HG03520 (cell line): ENCODE measurements at regions not wholly inside any gene's neighbourhood (a gene's known extent, or its start where the extent isn't known, plus 50 kb on each side); places are given as distances from the start of the nearest gene placed in this dataset.

ENCODE experiments used
- ATAC-seq: cut with Tn5 transposase; IDR thresholded peaks from one replicate; pipeline ENCODE4 v1.9.1; 2021; ENCODE audit warnings: mild to moderate bottlenecking, moderate library complexity; ENCODE audit not compliant: unreplicated experiment

- ATAC-seq = no peak
Observed at GRCh38 chr4:181582595-181582994, 660.6 kb upstream of the TENM3 start.

- no peak for ATAC-seq
Observed at GRCh38 chr4:181588733-181589302, 654.4 kb upstream of the TENM3 start.

- ATAC-seq = no peak
Observed at GRCh38 chr4:181592221-181592745, 650.9 kb upstream of the TENM3 start.

GRCh38 chr4:181593703-181594102 is 649.5 kb upstream of the TENM3 start:
- no peak for ATAC-seq

GRCh38 chr4:181594188-181594587 is 649.0 kb upstream of the TENM3 start:
- no peak for ATAC-seq

- no peak for ATAC-seq
Observed at GRCh38 chr4:181595716-181596115, 647.5 kb upstream of the TENM3 start.

GRCh38 chr4:181597766-181598165 is 645.4 kb upstream of the TENM3 start:
- no peak for ATAC-seq

- no peak for ATAC-seq
Observed at GRCh38 chr4:181599134-181599533, 644.1 kb upstream of the TENM3 start.

GRCh38 chr4:181601103-181601502 is 642.1 kb upstream of the TENM3 start:
- no peak for ATAC-seq

- no peak for ATAC-seq
Observed at GRCh38 chr4:181604546-181604945, 638.7 kb upstream of the TENM3 start.

GRCh38 chr4:181606300-181606699 is 636.9 kb upstream of the TENM3 start:
- ATAC-seq = no peak

- ATAC-seq = no peak
Observed at GRCh38 chr4:181608181-181608580, 635.0 kb upstream of the TENM3 start.

- ATAC-seq = no peak
Observed at GRCh38 chr4:181611033-181611711, 632.0 kb upstream of the TENM3 start.

GRCh38 chr4:181611946-181612600 is 631.1 kb upstream of the TENM3 start:
- ATAC-seq = no peak

GRCh38 chr4:181613200-181613599 is 630.0 kb upstream of the TENM3 start:
- ATAC-seq = no peak

GRCh38 chr4:181618038-181618618 is 625.1 kb upstream of the TENM3 start:
- ATAC-seq = no peak

GRCh38 chr4:181618896-181619295 is 624.3 kb upstream of the TENM3 start:
- ATAC-seq = no peak

GRCh38 chr4:181619651-181620050 is 623.6 kb upstream of the TENM3 start:
- no peak for ATAC-seq

GRCh38 chr4:181637186-181638105 is 605.8 kb upstream of the TENM3 start:
- ATAC-seq = no peak

- no peak for ATAC-seq
Observed at GRCh38 chr4:181643466-181643865, 599.7 kb upstream of the TENM3 start.

- no peak for ATAC-seq
Observed at GRCh38 chr4:181645489-181645888, 597.7 kb upstream of the TENM3 start.
